ENCODE measurements at regions not wholly inside any gene's neighbourhood (a gene's known extent, or its start where the extent isn't known, plus 50 kb on each side); places are given as distances from the start of the nearest gene placed in this dataset.

- Histone ChIP-seq H3K36me3 (ENCODE audit: insufficient read depth, low read length) (no peaks in the 10 kb centered on the region), H3K27ac (ENCODE audit: low read depth, low read length) (no peak overlapping the region)
Observed at GRCh38 chr2:173419506-173419905, 64.8 kb downstream of the CDCA7 start.

DNA sequence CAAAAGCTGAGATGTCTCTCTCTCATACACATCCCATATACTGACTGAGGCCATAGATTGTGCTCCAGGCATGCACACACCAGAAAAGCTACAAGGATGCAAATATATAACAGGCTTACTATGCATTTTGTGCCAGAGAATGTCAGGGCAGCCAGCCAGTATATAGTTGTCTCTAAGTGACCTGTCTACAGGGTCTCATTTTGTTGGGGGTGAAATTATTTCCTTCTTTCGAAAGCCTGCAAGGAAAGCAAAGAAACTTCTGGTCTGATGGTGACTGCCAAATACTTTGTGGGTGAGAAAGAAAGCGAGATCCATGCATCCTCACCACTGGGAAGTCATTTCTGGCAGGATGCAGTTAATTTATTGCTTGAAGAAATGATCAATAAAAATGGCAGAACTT is 70.2 kb downstream of the CDCA7 start:
- H3K27me3 ChIP-seq (ENCODE audit: control insufficient read depth in 1 of 2, insufficient read depth in 2 of 2, low read length in 2 of 2), result no peaks in the 10 kb centered on the region
- no peaks in the 10 kb centered on the region for H3K36me3 ChIP-seq (ENCODE audit: insufficient read depth, low read length)
- H3K4me3 ChIP-seq (ENCODE audit: low read depth in 1 of 2, low read length in 2 of 2), result no peak overlapping the region

More at GRCh38 chr2:173419506-173419905, 64.8 kb downstream of the CDCA7 start:
- Histone ChIP-seq H3K4me3 (ENCODE audit: low read depth in 1 of 2, low read length in 2 of 2) (no peak overlapping the region), H3K4me1 (ENCODE audit: insufficient read depth, low read length) (no peaks in the 10 kb centered on the region), H3K9ac (ENCODE audit: low read length) (no peak overlapping the region), H3K9me3 (ENCODE audit: low read length) (no peaks in the 10 kb centered on the region), H3K27me3 (ENCODE audit: control insufficient read depth in 1 of 2, insufficient read depth in 2 of 2, low read length in 2 of 2) (no peaks in the 10 kb centered on the region)

DNA sequence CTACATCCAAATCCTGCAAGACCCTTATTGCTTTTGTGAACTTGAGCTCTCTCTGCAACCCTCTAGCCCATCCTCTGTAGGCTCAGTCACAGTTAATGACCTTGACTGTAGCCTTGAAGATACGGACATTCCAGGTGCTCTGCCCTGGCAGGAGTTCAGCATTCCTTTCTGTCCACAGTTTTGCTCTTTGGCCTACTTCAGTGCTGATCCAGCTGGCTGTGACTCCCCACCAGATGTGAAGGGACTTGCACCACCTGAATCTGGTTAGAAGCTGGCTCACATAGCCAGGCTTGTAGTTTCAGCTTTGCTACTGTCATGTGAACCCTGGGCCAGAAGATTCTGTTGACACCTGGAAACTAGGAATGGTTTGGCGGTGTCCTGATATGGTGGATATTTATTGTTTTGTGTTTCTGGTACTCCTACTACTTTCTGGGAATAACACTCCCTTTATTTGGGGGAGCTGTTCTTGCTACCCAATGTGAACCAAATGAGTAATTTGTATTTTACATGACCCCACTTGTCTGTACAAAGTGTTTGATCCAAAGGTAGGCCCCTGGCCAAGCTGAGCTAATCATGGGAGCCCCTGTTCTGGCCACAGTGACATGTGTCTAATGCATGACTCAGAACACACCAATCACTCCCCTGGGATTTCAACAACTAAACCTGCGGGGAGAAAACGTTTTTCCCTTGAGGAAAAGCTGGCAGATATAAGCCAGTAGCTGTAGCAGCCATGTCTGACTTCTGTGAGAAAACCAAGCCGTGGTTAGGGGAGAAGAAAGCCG is 73.4 kb downstream of the CDCA7 start:
- H3K4me1 ChIP-seq (ENCODE audit: insufficient read depth, low read length), result no peaks in the 10 kb centered on the region
- no peaks in the 10 kb centered on the region for H3K36me3 ChIP-seq (ENCODE audit: insufficient read depth, low read length)
- no peaks in the 10 kb centered on the region for H3K9me3 ChIP-seq (ENCODE audit: low read length)
- H3K4me3 ChIP-seq (ENCODE audit: low read depth in 1 of 2, low read length in 2 of 2), result no peak overlapping the region
- no peaks in the 10 kb centered on the region for H3K27me3 ChIP-seq (ENCODE audit: control insufficient read depth in 1 of 2, insufficient read depth in 2 of 2, low read length in 2 of 2)
- no peak overlapping the region for H3K27ac ChIP-seq (ENCODE audit: low read depth, low read length)
- no peak overlapping the region for H3K9ac ChIP-seq (ENCODE audit: low read length)

More for the DNA sequence above, 70.2 kb downstream of the CDCA7 start:
- H3K27ac ChIP-seq (ENCODE audit: low read depth, low read length), result no peak overlapping the region
- no peaks in the 10 kb centered on the region for H3K9me3 ChIP-seq (ENCODE audit: low read length)
- H3K9ac ChIP-seq (ENCODE audit: low read length), result no peak overlapping the region
- H3K4me1 ChIP-seq (ENCODE audit: insufficient read depth, low read length), result no peaks in the 10 kb centered on the region

DNA sequence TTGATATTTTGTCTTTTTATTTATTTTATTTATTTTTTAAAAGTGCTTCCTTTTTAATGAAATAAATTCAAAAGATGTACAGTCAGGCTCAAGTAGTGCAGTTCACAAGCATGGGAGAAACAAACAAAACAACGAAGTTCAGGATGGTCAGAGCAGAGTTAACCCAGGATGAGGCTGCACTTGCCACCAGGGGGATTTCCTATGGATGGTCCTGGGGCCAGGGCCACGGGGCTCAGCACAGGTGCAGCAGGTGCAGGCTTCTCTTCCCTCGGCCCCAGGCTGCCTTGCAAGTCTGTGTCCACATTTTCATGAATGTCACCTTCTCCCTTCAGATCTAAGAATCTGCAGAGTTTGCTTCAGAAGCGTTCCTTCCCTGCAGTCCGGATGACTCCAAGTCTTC is 76.5 kb downstream of the CDCA7 start:
- Histone ChIP-seq H3K4me1 (ENCODE audit: insufficient read depth, low read length) (no peaks in the 10 kb centered on the region), H3K27me3 (ENCODE audit: control insufficient read depth in 1 of 2, insufficient read depth in 2 of 2, low read length in 2 of 2) (no peaks in the 10 kb centered on the region), H3K27ac (ENCODE audit: low read depth, low read length) (no peak overlapping the region), H3K9me3 (ENCODE audit: low read length) (no peaks in the 10 kb centered on the region), H3K4me3 (ENCODE audit: low read depth in 1 of 2, low read length in 2 of 2) (no peak overlapping the region), H3K36me3 (ENCODE audit: insufficient read depth, low read length) (no peaks in the 10 kb centered on the region), H3K9ac (ENCODE audit: low read length) (no peak overlapping the region)

GRCh38 chr2:173432049-173432754 is 77.5 kb downstream of the CDCA7 start:
- Histone ChIP-seq H3K27me3 (ENCODE audit: control insufficient read depth in 1 of 2, insufficient read depth in 2 of 2, low read length in 2 of 2) (no peaks in the 10 kb centered on the region), H3K4me3 (ENCODE audit: low read depth in 1 of 2, low read length in 2 of 2) (no peak overlapping the region), H3K9ac (ENCODE audit: low read length) (no peak overlapping the region), H3K4me1 (ENCODE audit: insufficient read depth, low read length) (no peaks in the 10 kb centered on the region), H3K36me3 (ENCODE audit: insufficient read depth, low read length) (no peaks in the 10 kb centered on the region), H3K9me3 (ENCODE audit: low read length) (no peaks in the 10 kb centered on the region), H3K27ac (ENCODE audit: low read depth, low read length) (no peak overlapping the region)

DNA sequence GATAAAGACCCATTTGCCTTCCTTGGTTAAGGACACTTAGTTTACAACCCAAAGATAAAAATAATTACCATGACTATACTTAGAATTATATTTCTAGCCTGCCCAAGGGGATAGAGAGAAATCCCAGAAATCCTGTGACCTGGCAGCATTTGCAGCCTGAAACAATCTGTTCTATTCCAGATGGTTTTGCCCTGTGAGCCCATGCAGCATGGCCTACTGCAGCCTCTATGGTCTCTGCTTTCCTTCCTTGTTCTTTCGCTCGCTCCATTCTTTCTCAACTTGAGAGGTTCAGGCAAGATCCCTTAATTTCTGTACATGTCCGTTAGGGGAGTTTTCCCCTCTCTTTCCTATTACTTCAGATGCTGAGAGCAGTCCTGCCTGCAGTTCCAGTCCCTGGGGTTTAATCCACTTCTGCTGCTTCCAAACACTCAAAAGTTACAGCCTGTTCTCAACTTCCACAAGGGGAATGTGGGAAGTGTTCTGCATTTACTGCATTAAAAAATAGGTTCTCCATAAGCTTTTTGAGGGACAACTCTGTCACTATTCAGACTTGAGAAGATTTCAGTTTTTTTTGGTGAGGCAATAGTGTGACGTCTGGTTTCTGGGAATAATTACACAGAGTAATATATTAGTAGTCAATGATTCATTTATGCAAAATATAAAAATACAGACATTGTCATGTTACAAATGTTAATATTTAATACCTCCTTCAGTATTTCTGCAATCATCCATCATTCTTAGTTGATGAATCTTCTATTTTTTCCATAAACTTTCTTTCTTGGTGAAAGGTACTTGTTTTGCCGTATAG is 80.3 kb downstream of the CDCA7 start:
- H3K36me3 ChIP-seq (ENCODE audit: insufficient read depth, low read length), result no peaks in the 10 kb centered on the region
- H3K9me3 ChIP-seq (ENCODE audit: low read length), result no peaks in the 10 kb centered on the region
- no peaks in the 10 kb centered on the region for H3K4me1 ChIP-seq (ENCODE audit: insufficient read depth, low read length)
- H3K27ac ChIP-seq (ENCODE audit: low read depth, low read length), result no peak overlapping the region
- no peaks in the 10 kb centered on the region for H3K27me3 ChIP-seq (ENCODE audit: control insufficient read depth in 1 of 2, insufficient read depth in 2 of 2, low read length in 2 of 2)
- H3K9ac ChIP-seq (ENCODE audit: low read length), result no peak overlapping the region
- no peak overlapping the region for H3K4me3 ChIP-seq (ENCODE audit: low read depth in 1 of 2, low read length in 2 of 2)

GRCh38 chr2:173435574-173435973 is 80.9 kb downstream of the CDCA7 start:
- Histone ChIP-seq H3K27ac (ENCODE audit: low read depth, low read length) (no peak overlapping the region), H3K4me3 (ENCODE audit: low read depth in 1 of 2, low read length in 2 of 2) (no peak overlapping the region), H3K4me1 (ENCODE audit: insufficient read depth, low read length) (no peaks in the 10 kb centered on the region)

DNA sequence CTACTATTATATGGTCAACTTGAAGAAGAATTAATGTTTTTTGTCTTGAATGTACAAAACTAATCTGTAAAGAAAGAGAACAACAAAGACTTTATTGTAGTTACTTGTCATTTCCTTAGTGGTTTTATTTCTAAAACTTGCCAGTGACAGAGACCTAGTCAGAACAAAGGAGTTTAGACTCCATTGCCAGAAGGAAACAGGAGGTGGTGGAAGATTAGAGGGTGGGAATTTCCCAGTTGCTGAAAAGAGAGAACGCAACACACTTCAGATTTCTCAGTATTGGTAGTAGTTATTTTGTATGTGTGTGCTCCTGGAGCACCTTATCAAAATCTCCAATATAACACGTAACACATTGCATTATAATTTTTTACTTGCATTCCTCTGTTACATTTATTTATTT is 81.4 kb downstream of the CDCA7 start:
- Histone ChIP-seq H3K27me3 (ENCODE audit: control insufficient read depth in 1 of 2, insufficient read depth in 2 of 2, low read length in 2 of 2) (no peaks in the 10 kb centered on the region), H3K4me3 (ENCODE audit: low read depth in 1 of 2, low read length in 2 of 2) (no peak overlapping the region), H3K9ac (ENCODE audit: low read length) (no peak overlapping the region), H3K27ac (ENCODE audit: low read depth, low read length) (no peak overlapping the region), H3K9me3 (ENCODE audit: low read length) (no peaks in the 10 kb centered on the region), H3K4me1 (ENCODE audit: insufficient read depth, low read length) (no peaks in the 10 kb centered on the region), H3K36me3 (ENCODE audit: insufficient read depth, low read length) (no peaks in the 10 kb centered on the region)

More at GRCh38 chr2:173435574-173435973, 80.9 kb downstream of the CDCA7 start:
- Histone ChIP-seq H3K9me3 (ENCODE audit: low read length) (no peaks in the 10 kb centered on the region), H3K36me3 (ENCODE audit: insufficient read depth, low read length) (no peaks in the 10 kb centered on the region), H3K9ac (ENCODE audit: low read length) (no peak overlapping the region), H3K27me3 (ENCODE audit: control insufficient read depth in 1 of 2, insufficient read depth in 2 of 2, low read length in 2 of 2) (no peaks in the 10 kb centered on the region)

DNA sequence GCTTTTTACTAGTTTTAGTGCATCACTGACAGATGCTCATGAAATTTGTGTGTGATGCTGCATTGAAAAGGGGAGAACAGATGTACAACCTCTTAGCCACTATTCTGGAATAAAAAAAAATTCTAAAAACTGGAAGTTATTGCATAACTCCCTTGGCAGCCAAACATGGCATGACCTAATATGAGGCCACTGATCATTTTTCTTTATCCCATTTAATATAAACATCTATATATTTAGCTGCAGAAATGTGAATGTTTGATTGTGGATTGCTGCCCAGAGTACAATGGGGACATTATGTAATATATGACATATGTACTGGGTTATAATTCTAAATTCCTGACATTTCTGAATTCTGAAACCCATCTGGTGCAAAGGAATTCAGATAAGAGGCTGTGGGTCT is 86.5 kb downstream of the CDCA7 start:
- Histone ChIP-seq H3K36me3 (ENCODE audit: insufficient read depth, low read length) (no peaks in the 10 kb centered on the region), H3K9ac (ENCODE audit: low read length) (no peak overlapping the region), H3K4me3 (ENCODE audit: low read depth in 1 of 2, low read length in 2 of 2) (no peak overlapping the region), H3K4me1 (ENCODE audit: insufficient read depth, low read length) (no peaks in the 10 kb centered on the region), H3K9me3 (ENCODE audit: low read length) (no peaks in the 10 kb centered on the region), H3K27ac (ENCODE audit: low read depth, low read length) (no peak overlapping the region), H3K27me3 (ENCODE audit: control insufficient read depth in 1 of 2, insufficient read depth in 2 of 2, low read length in 2 of 2) (no peaks in the 10 kb centered on the region)

DNA sequence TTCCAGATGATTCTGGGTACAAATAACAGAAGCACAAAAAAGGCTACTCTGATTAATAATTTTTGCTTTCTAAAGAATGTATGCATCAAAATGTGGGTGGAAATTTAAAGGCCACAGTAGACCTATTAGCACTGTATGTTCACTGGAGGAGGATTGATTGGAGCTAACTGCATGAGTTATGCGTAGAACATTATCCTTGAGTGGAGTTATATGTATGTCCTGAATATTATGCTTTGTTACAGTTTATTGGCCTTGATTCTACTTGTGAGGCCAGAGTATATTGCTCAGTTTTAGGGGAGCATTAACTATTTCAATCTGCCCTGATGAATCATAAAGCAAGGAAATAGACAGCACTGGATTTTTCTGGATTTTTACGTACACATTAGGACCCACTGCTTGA is 87.9 kb downstream of the CDCA7 start:
- Histone ChIP-seq H3K36me3 (ENCODE audit: insufficient read depth, low read length) (no peaks in the 10 kb centered on the region), H3K27ac (ENCODE audit: low read depth, low read length) (no peak overlapping the region), H3K27me3 (ENCODE audit: control insufficient read depth in 1 of 2, insufficient read depth in 2 of 2, low read length in 2 of 2) (no peaks in the 10 kb centered on the region), H3K4me1 (ENCODE audit: insufficient read depth, low read length) (no peaks in the 10 kb centered on the region), H3K4me3 (ENCODE audit: low read depth in 1 of 2, low read length in 2 of 2) (no peak overlapping the region), H3K9ac (ENCODE audit: low read length) (no peak overlapping the region), H3K9me3 (ENCODE audit: low read length) (no peaks in the 10 kb centered on the region)

GRCh38 chr2:173446722-173447121 is 92.0 kb downstream of the CDCA7 start:
- no peak overlapping the region for H3K4me3 ChIP-seq (ENCODE audit: low read depth in 1 of 2, low read length in 2 of 2)
- no peaks in the 10 kb centered on the region for H3K4me1 ChIP-seq (ENCODE audit: insufficient read depth, low read length)
- H3K9ac ChIP-seq (ENCODE audit: low read length), result no peak overlapping the region
- H3K27ac ChIP-seq (ENCODE audit: low read depth, low read length), result no peak overlapping the region
- no peaks in the 10 kb centered on the region for H3K36me3 ChIP-seq (ENCODE audit: insufficient read depth, low read length)
- H3K9me3 ChIP-seq (ENCODE audit: low read length), result no peaks in the 10 kb centered on the region
- H3K27me3 ChIP-seq (ENCODE audit: control insufficient read depth in 1 of 2, insufficient read depth in 2 of 2, low read length in 2 of 2), result no peaks in the 10 kb centered on the region
